Stimulated activated CD4-positive, alpha-beta T cell treated with anti-CD3 and anti-CD28 coated beads, Interleukin-4, amount 100 ng/mL, for 1 hour (primary cell): ENCODE measurements at regions not wholly inside any gene's neighbourhood (a gene's known extent, or its start where the extent isn't known, plus 50 kb on each side); places are given as distances from the start of the nearest gene placed in this dataset.
"Not testable (repeated sequence)": the region's sequence is repeated elsewhere in the genome, so short reads cannot be mapped to it uniquely, and the experiment has no call there.

ENCODE experiments used
- DNase-seq: peaks from one replicate; pipeline ENCODE4 v3.0.0-alpha.2; 2020

DNA sequence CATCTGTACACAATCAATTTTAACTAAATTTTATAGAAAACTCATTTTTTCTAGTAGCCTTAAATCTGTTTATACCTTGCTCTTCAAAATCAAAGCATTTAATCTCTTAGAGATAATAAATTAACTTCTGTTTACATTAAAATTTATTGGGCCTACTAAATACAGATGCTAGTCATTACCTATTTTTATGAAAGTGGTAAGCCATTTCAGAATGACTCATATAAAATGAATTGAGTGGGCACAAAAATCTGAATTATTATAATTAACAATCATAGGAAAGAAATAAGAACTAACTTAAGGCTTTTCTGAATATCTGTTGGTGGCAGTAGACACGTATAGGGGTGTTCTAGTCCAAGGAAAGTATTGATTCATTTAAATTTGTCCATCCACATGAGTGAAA lies 157.9 kb downstream of the KCNJ2 start:
- DNase-seq = no peak

- no peak for DNase-seq
These were observed 158.4 kb downstream of the KCNJ2 start for GRCh38 chr17:70327723-70328122.

DNA sequence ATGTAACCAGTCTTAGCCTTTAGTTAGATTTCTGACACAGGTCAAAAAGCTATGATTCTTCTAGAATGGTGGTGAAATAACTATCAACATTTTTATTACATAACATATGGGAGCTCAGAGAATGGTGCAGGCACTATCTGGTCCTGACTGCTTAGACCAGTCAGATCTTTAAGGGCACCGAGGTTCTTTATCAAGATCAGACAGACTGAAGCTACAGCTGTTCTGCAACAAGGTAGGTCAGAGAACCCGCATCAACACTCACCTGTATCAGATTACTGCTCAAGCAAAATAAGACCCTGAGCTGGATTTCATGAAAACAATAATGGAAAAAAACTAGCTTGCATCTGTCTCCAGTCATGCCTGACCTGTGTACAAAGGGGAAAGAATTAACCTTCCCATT lies 160.4 kb downstream of the KCNJ2 start:
- no peak for DNase-seq

DNA sequence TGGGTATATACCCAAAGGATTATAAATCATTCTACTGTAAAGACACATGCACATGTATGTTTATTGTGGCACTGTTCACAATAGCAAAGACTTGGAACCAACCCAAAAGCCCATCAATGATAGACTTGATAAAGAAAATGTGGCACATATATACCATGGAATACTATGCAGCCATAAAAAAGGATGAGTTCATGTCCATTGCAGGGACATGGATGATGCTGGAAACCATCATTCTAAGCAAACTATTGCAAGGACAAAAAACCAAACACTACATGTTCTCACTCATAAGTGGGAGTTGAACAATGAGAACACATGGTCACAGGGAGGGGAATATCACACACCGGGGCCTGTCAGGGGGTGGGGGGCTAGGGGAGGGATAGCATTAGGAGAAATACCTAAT lies 161.7 kb downstream of the KCNJ2 start:
- not testable (repeated sequence) for DNase-seq

DNA sequence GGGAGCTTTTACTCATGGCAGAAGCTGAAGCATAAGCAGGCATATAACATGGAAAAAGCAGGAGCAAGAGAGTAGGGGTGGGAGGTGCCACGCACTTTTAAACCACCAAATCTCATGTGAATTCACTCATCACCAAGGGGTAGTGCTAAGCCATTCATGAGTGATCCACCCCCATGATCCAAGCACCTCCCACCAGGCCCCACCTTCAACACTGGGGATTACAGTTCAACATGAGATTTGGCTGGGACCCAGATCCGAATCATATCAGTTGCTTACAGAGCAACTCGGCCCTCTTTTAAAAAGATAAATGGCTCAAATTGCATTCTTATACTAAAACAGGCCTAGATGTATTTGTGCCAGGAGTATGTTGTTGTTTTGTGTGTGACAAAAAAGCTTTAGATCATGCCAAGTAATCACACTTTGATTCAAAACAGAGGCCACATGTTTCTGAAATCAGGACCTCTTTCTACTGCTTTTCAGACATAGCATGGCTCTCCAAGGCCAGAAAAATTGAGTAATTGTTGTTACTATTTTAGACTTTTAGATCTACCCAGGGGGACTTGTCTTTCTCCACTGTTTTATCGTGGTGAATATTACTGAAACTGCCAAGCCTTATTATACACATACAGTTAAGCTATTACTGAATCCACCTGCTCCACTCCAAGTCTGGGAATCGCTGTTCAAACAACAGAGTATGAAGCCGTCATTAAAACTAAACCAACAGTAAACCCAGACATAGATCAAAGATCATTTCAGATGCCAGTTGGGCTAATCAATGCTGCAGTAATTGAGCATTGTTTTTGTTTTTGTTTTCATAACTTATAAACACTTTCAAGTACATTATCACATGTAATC lies 163.3 kb downstream of the KCNJ2 start:
- DNase-seq = no peak

GRCh38 chr17:70336411-70336810 lies 167.1 kb downstream of the KCNJ2 start:
- DNase-seq = no peak

GRCh38 chr17:70338946-70339354 lies 169.6 kb downstream of the KCNJ2 start:
- DNase-seq = no peak

- DNase-seq = no peak
These were observed 173.8 kb downstream of the KCNJ2 start for GRCh38 chr17:70343114-70343513.

GRCh38 chr17:70344386-70345060 lies 175.2 kb downstream of the KCNJ2 start:
- no peak for DNase-seq

DNA sequence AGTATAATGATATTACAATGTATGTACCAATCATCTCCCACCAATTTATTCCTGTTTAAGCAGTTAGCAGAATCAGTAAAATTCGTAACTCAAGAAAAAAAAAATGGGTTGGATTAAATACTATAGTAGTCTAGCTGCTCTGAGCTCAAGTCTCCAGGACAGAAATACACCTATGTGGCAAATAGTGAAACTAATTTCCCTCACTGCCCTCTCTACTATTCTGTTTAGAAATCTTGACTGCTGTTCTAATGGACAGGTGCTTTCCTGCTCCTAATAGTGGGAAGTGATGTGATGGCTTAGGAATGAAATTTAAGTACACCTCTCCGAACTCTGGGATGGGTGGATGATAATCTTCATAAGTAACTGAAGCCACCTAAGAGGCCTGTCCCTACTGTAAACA lies 175.7 kb downstream of the KCNJ2 start:
- DNase-seq = no peak

- no peak for DNase-seq
These were observed 183.5 kb downstream of the KCNJ2 start for GRCh38 chr17:70352834-70353233.

DNA sequence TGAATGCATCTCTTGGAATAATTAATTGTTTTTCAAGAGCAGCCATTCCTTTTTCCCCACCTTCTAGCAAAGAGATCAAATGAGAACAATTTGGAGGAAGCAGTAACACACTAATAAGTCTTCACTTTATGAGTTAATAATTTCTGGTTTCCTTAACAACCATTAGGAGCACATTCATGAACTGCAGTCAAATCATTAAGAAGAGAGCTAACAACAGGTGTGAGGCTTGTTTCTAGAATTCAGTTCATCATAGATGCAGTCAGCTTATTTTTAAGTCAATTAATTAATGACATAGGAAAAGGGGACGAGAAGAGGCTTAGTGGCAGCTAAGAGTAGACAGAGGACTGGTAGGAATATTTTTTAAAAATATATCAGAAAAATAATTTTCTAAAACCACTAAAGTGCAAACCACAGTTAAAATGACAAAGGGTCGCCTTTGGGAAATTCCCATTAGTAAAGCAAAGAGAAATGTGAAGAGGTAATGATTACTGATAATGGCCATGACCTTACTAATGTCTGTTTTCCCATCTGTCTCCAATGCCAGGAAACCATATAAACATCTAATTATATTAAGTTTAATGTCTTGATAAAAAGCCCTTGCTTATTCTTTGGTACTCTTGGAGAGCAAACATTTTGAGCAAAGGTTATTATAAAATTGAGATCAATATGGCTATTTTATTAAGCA lies 184.2 kb downstream of the KCNJ2 start:
- DNase-seq = no peak

GRCh38 chr17:70355185-70355584 lies 185.9 kb downstream of the KCNJ2 start:
- no peak for DNase-seq

GRCh38 chr17:70357190-70357589 lies 187.9 kb downstream of the KCNJ2 start:
- no peak for DNase-seq

- DNase-seq = no peak
These were observed 195.8 kb downstream of the KCNJ2 start for GRCh38 chr17:70365091-70365583.

DNA sequence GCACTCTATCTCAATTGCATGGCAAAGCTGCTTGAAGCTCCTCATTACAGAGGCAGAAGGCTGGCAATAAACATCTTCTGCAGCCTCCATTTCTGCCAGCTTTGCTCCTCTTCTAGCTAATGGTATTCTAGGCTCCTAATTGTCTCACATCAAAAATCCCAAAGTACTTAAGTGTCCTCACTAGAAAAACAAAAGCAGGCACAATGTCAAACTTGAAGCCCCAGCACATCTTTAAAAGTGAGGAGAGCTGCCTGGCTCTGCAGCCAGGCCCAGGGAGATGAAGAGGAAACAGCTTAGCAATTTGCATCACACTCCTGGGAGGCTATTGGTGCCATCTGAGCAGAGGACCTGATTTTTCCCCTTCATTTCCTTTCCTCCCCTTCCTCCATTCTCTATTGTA lies 197.1 kb downstream of the KCNJ2 start:
- no peak for DNase-seq

DNA sequence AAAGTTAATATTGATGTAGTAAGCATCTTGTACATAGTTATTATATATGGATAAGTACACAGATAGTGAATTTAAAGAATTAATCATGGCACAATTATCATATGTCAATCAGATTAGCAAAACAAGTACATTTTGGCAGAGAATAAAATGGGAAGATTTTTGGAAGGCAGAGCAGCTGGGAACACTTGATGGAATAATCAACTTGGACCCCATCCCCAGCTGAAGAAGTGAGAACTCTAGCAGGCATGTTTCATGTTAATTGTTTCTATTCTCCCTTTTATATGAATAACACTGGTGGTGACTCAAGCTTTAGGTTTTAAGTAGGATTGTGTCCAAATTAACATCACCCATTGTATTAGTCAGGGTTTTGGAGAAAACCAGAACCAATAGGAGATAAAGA lies 198.7 kb downstream of the KCNJ2 start:
- no peak for DNase-seq

GRCh38 chr17:70369391-70369790 lies 200.1 kb downstream of the KCNJ2 start:
- no peak for DNase-seq

DNA sequence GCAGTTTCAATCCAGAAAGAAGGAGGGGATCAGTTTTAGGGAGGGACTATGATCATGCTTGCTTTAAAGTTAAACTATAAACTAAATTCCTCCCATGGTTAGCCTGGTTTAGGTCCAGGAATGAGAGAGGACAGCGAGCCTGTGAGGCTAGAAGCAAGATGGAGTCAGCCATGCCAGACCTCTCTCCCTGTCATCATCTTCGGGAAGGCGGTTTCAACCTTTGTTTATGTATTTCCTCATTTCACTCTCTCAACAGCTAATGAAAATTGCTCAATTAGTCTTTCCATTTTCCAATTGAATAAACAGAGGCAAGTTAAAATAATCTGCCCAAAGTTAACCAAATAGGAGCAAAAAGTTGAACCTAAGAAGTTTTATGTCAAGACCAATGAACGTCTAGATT lies 201.5 kb downstream of the KCNJ2 start:
- DNase-seq = no peak

DNA sequence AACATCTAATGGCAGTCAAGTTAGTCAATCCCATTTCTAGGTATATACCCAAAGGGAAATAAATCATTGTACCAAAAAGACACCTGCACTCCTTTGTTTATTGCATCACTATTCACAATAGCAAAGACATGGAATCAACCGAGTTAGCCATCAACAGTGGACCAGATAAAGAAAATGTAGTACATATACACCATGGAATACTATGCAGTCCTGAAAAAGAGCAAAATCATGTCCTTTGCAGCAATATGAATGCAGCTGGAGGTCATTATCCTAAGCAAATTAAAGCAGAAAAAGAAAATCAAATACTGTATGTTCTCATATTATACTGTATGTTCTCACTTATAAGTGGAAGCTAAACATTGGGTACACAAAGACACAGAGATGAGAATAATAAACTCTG lies 204.0 kb downstream of the KCNJ2 start:
- DNase-seq = no peak

DNA sequence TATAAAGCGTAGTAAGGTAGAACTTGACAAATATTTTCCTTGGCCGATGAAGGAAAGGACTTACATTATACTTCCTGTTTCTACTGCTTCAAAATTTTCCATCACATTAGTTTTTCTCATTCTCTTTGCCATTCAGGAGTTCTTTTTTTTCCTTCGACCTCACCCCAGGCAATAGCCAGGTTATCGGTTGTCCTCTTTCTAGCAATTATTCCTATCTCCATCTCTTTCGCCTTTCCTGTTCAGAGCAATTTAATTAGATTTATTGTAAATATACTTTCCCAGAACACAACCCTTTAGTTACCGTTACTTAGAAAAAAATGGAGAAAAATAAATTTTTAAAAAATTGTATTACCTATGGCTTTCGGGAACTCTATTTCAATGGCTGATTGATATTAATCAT lies 205.2 kb downstream of the KCNJ2 start:
- no peak for DNase-seq

DNA sequence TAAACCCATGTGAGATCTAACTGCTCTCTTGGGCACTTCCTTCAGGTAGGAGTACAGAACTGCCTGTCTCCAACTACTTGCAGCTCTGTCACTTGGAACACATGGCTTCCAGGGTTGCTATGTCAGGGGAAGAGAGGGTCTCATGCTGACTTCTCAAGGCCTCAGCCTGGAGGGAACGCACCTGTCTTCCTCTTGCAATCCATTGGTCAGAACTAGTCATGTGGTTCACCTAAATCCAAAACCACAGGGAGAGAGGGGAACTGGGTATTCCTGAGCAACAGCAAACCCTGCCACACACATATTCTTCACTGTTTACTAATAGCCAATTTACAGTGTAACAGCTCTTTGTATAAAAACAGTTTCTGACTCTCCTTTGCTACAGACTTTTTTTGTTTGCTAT lies 206.1 kb downstream of the KCNJ2 start:
- DNase-seq = no peak
